ENCODE measurements at regions not wholly inside any gene's neighbourhood (a gene's known extent, or its start where the extent isn't known, plus 50 kb on each side); places are given as distances from the start of the nearest gene placed in this dataset.

DNA sequence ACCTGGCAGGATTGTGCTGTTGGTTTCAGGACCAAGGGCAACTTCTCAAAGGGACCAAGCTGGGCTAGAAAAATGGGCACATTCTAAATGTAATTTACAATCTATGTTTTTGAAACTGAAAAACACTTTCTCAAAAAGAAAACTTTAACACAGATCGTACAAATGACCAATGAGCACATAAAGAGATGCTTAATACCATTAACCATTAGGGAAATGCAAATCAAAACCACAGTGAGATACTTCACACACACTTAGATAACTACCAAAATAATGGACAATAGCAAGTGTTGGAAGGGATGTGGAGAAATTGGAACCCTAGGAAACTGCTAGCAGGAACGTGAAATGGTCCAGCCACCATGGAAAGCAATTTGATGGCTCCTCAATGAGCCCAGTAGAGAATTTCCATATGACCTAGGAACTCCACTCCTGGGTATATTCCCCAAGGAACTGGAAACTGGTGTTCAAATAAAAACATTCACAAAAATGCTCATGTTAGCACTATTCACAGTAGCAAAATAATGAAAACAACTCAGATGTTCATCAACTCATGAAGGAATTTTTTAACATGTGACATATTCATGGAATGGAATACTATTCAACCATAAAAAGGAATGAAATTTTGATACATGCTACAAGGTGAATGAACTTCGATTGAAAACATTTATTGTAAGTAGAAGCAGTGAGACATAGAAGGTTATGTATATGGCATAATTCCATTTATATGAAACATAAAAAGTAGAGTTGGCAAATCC lies 288.3 kb upstream of the NR2F2 start:
- H2AFZ ChIP-seq (ENCODE audit: low read length) = no peak overlapping the region
- H3K27ac ChIP-seq (ENCODE audit: extremely low read length, insufficient read depth, low read length) = no peak overlapping the region
- no TSS peak for BruUV-seq (replicated peaks)
- intact Hi-C loops (cut with micrococcal nuclease; ENCODE audit: unreplicated experiment) (no loop called here), in situ Hi-C loops (cut with HindIII; ENCODE audit: extremely low pct_ligation_motif_present, low pct_unique_long_range_greater_than_20kb) (no loop called here)
- no peaks in the 10 kb centered on the region for H3K79me2 ChIP-seq (ENCODE audit: insufficient read depth, low read length)
- 26% methylated on average over 3 of the region's 3 CpGs for WGBS (ENCODE audit: low lambda C conversion rate)
- H3K4me3 ChIP-seq (replicated peaks in 1 of 3; ENCODE audit: insufficient read depth in 1 of 3, low read depth in 2 of 3, low read length in 3 of 3) = no peak overlapping the region
- H3K27me3 ChIP-seq (ENCODE audit: control insufficient read depth in 1 of 2, insufficient read depth in 2 of 2, low read length in 2 of 2) = no peaks in the 10 kb centered on the region
- H3K9me3 ChIP-seq (ENCODE audit: low read length) = no peaks in the 10 kb centered on the region
- FAIRE-seq = no peak
- H3K36me3 ChIP-seq (replicated peaks in 1 of 2; ENCODE audit: control insufficient read depth in 1 of 2, insufficient read depth in 2 of 2, low read length in 2 of 2) = no peaks in the 10 kb centered on the region
- no peaks in the 10 kb centered on the region for H3K4me1 ChIP-seq (ENCODE audit: insufficient read depth, low read length)
- H3K9ac ChIP-seq (ENCODE audit: insufficient read depth, low read depth, low read length) = no peak overlapping the region
- H4K20me1 ChIP-seq (ENCODE audit: insufficient read depth, low read length) = no peaks in the 10 kb centered on the region
- DNase-seq (ENCODE audit: low spot score) = no peak
- POLR2A ChIA-PET = no interaction called here
- no peak overlapping the region for H3K4me2 ChIP-seq (ENCODE audit: low read depth, low read length)
- TF ChIP-seq KLF12 (CRISPR knock-in tag; IDR thresholded peaks at IDR 0.05; ENCODE audit: borderline replicate concordance) (no peak), ZNF605 (CRISPR knock-in tag; IDR thresholded peaks at IDR 0.05) (no peak), SMARCC2 (IDR thresholded peaks at IDR 0.05) (no peak), TMF1 (CRISPR knock-in tag; IDR thresholded peaks at IDR 0.05; ENCODE audit: low read depth) (no peak), FOXO1 (CRISPR knock-in tag; IDR thresholded peaks at IDR 0.05) (no peak)
- TF ChIP-seq, protein P1, sequence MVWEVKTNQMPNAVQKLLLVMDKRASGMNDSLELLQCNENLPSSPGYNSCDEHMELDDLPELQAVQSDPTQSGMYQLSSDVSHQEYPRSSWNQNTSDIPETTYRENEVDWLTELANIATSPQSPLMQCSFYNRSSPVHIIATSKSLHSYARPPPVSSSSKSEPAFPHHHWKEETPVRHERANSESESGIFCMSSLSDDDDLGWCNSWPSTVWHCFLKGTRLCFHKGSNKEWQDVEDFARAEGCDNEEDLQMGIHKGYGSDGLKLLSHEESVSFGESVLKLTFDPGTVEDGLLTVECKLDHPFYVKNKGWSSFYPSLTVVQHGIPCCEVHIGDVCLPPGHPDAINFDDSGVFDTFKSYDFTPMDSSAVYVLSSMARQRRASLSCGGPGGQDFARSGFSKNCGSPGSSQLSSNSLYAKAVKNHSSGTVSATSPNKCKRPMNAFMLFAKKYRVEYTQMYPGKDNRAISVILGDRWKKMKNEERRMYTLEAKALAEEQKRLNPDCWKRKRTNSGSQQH (CRISPR knock-in tag; IDR thresholded peaks at IDR 0.05; ENCODE audit: low read depth) = no peak
- ATAC-seq = no peak
- CTCF ChIA-PET (ENCODE audit: low intra/inter-chr PET ratio, low total read pairs) = no interaction called here

DNA sequence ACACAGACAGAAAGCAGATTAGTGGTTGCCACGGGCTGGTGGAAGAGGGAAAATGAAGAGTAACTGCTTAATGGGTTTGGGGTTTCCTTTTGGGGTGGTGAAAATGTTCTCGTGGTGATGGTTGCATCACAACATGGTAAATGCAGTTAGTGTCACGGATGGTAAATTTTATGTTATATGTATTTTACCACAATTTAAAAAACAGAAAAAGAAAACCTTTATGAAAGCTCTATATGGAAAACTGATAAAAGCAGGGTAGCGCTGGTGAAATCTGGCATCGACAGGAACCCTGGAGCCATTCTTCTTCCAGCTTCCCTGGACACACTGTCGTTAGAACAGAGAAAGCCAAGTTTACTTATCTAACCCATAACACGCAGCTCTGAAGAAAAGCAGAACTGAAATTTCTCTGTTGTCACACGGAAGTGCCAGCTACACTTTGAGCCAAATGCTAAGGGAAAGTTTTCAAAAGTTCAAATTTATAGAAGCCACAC lies 287.7 kb upstream of the NR2F2 start:
- DNase-seq (ENCODE audit: low spot score) (no peak), FAIRE-seq (no peak), ATAC-seq (no peak)
- no peak overlapping the region for H3K4me2 ChIP-seq (ENCODE audit: low read depth, low read length)
- H3K4me3 ChIP-seq (replicated peaks in 1 of 3; ENCODE audit: insufficient read depth in 1 of 3, low read depth in 2 of 3, low read length in 3 of 3) = no peak overlapping the region
- H3K9ac ChIP-seq (ENCODE audit: insufficient read depth, low read depth, low read length) = no peak overlapping the region
- no peaks in the 10 kb centered on the region for H3K4me1 ChIP-seq (ENCODE audit: insufficient read depth, low read length)
- in situ Hi-C loops (cut with HindIII; ENCODE audit: extremely low pct_ligation_motif_present, low pct_unique_long_range_greater_than_20kb) = no loop called here
- ChIA-PET POLR2A (no interaction called here), CTCF (ENCODE audit: low intra/inter-chr PET ratio, low total read pairs) (no interaction called here)
- no TSS peak for BruUV-seq (replicated peaks)
- no peaks in the 10 kb centered on the region for H3K27me3 ChIP-seq (ENCODE audit: control insufficient read depth in 1 of 2, insufficient read depth in 2 of 2, low read length in 2 of 2)
- WGBS (ENCODE audit: low lambda C conversion rate) = 21% methylated on average over 8 of the region's 8 CpGs
- H3K9me3 ChIP-seq (ENCODE audit: low read length) = no peaks in the 10 kb centered on the region
- H2AFZ ChIP-seq (ENCODE audit: low read length) = no peak overlapping the region
- H3K36me3 ChIP-seq (replicated peaks in 1 of 2; ENCODE audit: control insufficient read depth in 1 of 2, insufficient read depth in 2 of 2, low read length in 2 of 2) = no peaks in the 10 kb centered on the region
- H3K27ac ChIP-seq (ENCODE audit: extremely low read length, insufficient read depth, low read length) = no peak overlapping the region
- H4K20me1 ChIP-seq (ENCODE audit: insufficient read depth, low read length) = no peaks in the 10 kb centered on the region
- intact Hi-C loops (cut with micrococcal nuclease; ENCODE audit: unreplicated experiment) = no loop called here
- H3K79me2 ChIP-seq (ENCODE audit: insufficient read depth, low read length) = no peaks in the 10 kb centered on the region
- TF ChIP-seq, protein P2, sequence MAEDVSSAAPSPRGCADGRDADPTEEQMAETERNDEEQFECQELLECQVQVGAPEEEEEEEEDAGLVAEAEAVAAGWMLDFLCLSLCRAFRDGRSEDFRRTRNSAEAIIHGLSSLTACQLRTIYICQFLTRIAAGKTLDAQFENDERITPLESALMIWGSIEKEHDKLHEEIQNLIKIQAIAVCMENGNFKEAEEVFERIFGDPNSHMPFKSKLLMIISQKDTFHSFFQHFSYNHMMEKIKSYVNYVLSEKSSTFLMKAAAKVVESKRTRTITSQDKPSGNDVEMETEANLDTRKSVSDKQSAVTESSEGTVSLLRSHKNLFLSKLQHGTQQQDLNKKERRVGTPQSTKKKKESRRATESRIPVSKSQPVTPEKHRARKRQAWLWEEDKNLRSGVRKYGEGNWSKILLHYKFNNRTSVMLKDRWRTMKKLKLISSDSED (CRISPR knock-in tag; IDR thresholded peaks at IDR 0.05) = no peak
- TF ChIP-seq, protein P3, sequence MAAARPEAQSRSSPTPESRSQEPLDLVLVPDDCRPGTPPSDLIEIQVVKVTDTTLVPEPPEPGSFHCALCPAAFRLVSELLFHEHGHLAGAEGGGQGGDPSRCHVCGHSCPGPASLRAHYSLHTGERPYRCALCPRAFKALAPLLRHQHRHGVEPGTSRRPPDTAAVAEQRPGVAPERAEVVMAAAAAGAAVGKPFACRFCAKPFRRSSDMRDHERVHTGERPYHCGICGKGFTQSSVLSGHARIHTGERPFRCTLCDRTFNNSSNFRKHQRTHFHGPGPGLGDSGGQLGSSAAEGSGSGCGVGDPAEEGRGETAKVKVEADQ (CRISPR knock-in tag; IDR thresholded peaks at IDR 0.05; ENCODE audit: borderline replicate concordance) = no peak
- TF ChIP-seq ZNF567 (CRISPR knock-in tag; IDR thresholded peaks at IDR 0.05; ENCODE audit: borderline replicate concordance) = no peak
- TF ChIP-seq RNF219 (CRISPR knock-in tag; IDR thresholded peaks at IDR 0.05) = no peak
- no peak for TF ChIP-seq CENPX (CRISPR knock-in tag; IDR thresholded peaks at IDR 0.05)
- no peak for TF ChIP-seq ZNF614 (CRISPR knock-in tag; IDR thresholded peaks at IDR 0.05; ENCODE audit: borderline replicate concordance)
- TF ChIP-seq ZNF432 (CRISPR knock-in tag; IDR thresholded peaks at IDR 0.05; ENCODE audit: borderline replicate concordance) = no peak
